AG09319 (cell line): ENCODE measurements at regions not wholly inside any gene's neighbourhood (a gene's known extent, or its start where the extent isn't known, plus 50 kb on each side); places are given as distances from the start of the nearest gene placed in this dataset.
"Not testable (repeated sequence)": the region's sequence is repeated elsewhere in the genome, so short reads cannot be mapped to it uniquely, and the experiment has no call there.

Experiments
- DNase-seq: peaks from one replicate; pipeline ENCODE4 v3.0.0-alpha.2; 2010; ENCODE audit warnings: low read depth; ENCODE audit errors: extremely low read depth
- CTCF ChIP-seq: IDR thresholded peaks from 2 replicates; pipeline ENCODE4 v1.5.1; 2011; ENCODE audit warnings: low read depth, mild to moderate bottlenecking, inconsistent platforms, low read length, moderate library complexity

DNA sequence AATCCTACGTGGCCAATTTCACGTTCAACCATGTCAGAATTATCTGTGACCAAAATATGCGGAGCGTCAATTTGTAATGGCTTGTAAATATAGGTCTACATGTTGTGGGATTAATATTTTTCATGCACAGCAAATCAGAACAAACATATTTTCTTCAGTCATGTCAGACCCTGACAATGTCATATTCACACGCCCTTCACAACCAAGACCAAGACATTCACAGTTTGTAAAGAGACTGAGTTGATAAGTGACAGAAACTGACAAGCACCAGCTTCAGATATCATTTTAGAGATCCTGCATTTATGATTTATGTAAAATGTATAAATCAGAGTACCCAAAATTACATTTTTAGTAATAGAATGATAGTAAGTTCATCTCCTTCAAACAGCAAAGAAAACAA is 57.3 kb upstream of the NOVA1 start:
- no peak for TF ChIP-seq CTCF
- no peak for DNase-seq

- TF ChIP-seq CTCF = no peak
- no peak for DNase-seq
Measured at GRCh38 chr14:26663506-26663905, 65.7 kb upstream of the NOVA1 start.

DNA sequence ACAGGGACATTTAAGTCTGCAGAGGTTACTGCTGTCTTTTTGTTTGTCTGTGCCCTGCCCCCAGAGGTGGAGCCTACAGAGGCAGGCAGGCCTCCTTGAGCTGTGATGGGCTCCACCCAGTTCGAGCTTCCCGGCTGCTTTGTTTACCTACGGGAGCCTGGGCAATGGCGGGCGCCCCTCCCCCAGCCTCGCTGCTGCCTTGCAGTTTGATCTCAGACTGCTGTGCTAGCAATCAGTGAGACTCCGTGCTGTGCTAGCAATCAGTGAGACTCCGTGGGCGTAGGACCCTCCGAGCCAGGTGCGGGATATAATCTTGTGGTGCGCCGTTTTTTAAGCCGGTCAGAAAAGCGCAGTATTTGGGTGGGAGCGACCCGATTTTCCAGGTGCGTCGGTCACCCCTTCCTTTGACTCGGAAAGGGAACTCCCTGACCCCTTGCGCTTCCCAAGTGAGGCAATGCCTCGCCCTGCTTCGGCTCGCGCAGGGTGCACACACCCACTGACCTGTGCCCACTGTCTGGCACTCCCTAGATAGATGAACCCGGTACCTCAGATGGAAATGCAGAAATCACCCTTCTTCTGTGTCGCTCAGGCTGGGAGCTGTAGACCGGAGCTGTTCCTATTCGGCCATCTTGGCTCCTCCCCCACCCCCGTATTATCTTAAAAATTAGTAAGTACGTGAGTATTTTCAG is 81.0 kb upstream of the NOVA1 start:
- DNase-seq = not testable (repeated sequence)

DNA sequence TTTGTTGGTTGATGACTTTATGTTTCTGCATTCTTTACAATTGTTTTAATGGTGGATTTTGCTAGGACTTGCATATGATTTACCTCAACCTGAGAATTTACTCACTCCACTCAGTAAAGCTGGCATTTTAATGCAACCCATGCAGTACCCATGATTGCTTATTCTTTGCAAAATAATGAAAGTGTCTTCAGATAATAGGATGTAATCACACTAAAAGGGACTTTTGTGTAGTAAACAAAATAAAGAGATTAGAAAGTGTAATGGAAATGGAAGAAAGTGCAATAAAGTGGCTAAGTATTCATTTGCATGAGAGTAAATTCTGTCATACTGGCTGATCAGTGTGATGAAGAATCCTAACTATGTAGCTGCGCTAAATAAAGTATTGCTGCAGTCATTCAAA is 87.6 kb upstream of the NOVA1 start:
- TF ChIP-seq CTCF = no peak
- no peak for DNase-seq

GRCh38 chr14:26687301-26687837 is 89.5 kb upstream of the NOVA1 start:
- no peak for DNase-seq

GRCh38 chr14:26694521-26694920 is 96.7 kb upstream of the NOVA1 start:
- no peak for DNase-seq

More at GRCh38 chr14:26687301-26687837, 89.5 kb upstream of the NOVA1 start:
- no peak for TF ChIP-seq CTCF

GRCh38 chr14:26702721-26703230 is 104.9 kb upstream of the NOVA1 start:
- DNase-seq = no peak
- no peak for TF ChIP-seq CTCF

More at GRCh38 chr14:26694521-26694920, 96.7 kb upstream of the NOVA1 start:
- no peak for TF ChIP-seq CTCF
